ENCODE measurements at regions not wholly inside any gene's neighbourhood (a gene's known extent, or its start where the extent isn't known, plus 50 kb on each side); places are given as distances from the start of the nearest gene placed in this dataset.
A peak's percentile ranks its signal among the peaks of the same experiment; 100 is the strongest.

DNA sequence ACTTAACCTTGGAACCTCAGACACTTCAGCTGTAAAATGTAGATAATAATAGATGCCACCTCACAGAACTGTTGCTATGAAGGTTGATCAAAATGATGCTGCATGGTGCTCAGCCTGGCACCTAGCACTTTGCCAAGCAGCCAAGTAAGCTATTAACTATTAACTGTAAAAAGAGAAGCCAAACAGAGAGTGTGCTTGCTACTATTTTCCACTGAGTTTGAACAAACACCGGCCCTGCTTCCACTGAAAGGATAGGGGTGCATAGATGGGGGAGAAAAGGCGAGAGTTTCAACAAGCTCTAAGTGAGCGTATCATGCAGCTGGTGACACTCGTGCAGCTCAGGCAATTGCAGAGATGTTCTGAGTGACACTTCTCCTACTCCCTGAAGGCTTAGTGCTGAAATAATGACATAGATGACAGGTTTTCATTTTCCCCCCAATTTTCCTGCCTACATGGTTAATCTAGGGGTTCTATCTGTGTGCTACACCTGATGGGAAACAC lies 78.2 kb downstream of the GPR88 start:
- ATAC-seq (ENCODE audit: low read depth) (no peak), DNase-seq (no peak)
- no peak overlapping the region for H3K4me3 ChIP-seq (ENCODE audit: insufficient read depth, low read depth, low read length)
- H2BK120ac ChIP-seq (ENCODE audit: low read depth, low read length), result no peak overlapping the region
- H3K9me3 ChIP-seq (ENCODE audit: control insufficient read depth, insufficient read depth, low read length), result no peaks in the 10 kb centered on the region
- peak overlapping the region; percentile 9; the same call in 1 of the 2 replicates for H3K4ac ChIP-seq (ENCODE audit: low read depth, low read length)
- no peak overlapping the region for H3K9ac ChIP-seq (ENCODE audit: low read depth, low read length)
- no peaks in the 10 kb centered on the region for H3K27me3 ChIP-seq (ENCODE audit: control insufficient read depth, insufficient read depth, low read length)
- no peak overlapping the region for H2AK9ac ChIP-seq (replicated peaks; ENCODE audit: low read depth, low read length, poor library complexity)
- no peak overlapping the region for H2AFZ ChIP-seq (replicated peaks; ENCODE audit: low read length, poor library complexity)
- TF ChIP-seq CEBPB (IDR thresholded peaks at IDR 0.05; ENCODE audit: low read depth, low read length), result no peak
- TF ChIP-seq RCOR1 (IDR thresholded peaks at IDR 0.05; ENCODE audit: insufficient replicate concordance, low read length), result no peak
- TF ChIP-seq NFE2L2 (IDR thresholded peaks at IDR 0.05; ENCODE audit: low read depth, low read length), result no peak
- TF ChIP-seq POLR2A (IDR thresholded peaks at IDR 0.05; ENCODE audit: low read depth, low read length), result no peak
- no peak for TF ChIP-seq RFX5 (IDR thresholded peaks at IDR 0.05; ENCODE audit: low read depth, low read length)
- no peak for TF ChIP-seq SMC3 (IDR thresholded peaks at IDR 0.05; ENCODE audit: low read depth, low read length)
- no peak for TF ChIP-seq FOS (IDR thresholded peaks at IDR 0.05; ENCODE audit: low read depth, low read length)
- TF ChIP-seq MAFK (IDR thresholded peaks at IDR 0.05; ENCODE audit: low read depth, low read length), result no peak
- TF ChIP-seq, protein P1, sequence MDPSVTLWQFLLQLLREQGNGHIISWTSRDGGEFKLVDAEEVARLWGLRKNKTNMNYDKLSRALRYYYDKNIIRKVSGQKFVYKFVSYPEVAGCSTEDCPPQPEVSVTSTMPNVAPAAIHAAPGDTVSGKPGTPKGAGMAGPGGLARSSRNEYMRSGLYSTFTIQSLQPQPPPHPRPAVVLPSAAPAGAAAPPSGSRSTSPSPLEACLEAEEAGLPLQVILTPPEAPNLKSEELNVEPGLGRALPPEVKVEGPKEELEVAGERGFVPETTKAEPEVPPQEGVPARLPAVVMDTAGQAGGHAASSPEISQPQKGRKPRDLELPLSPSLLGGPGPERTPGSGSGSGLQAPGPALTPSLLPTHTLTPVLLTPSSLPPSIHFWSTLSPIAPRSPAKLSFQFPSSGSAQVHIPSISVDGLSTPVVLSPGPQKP (IDR thresholded peaks at IDR 0.05; ENCODE audit: borderline replicate concordance, low read depth, low read length), result no peak
- TF ChIP-seq MAZ (IDR thresholded peaks at IDR 0.05; ENCODE audit: borderline replicate concordance, low read depth, low read length), result no peak
- no peak for TF ChIP-seq USF2 (IDR thresholded peaks at IDR 0.05; ENCODE audit: low read depth, low read length)
- no peak for TF ChIP-seq RAD21 (IDR thresholded peaks at IDR 0.05; ENCODE audit: low read length)
- no peak for TF ChIP-seq CTCF (conservative IDR thresholded peaks at IDR 0.05; ENCODE audit: low read depth, low read length)
- no peak for TF ChIP-seq CHD1 (IDR thresholded peaks at IDR 0.05; ENCODE audit: low read depth, low read length)
- 0 out of 2 replicates have a peak overlapping the region, but pooled peaks have one; percentile 23 for H4K5ac ChIP-seq (ENCODE audit: low read depth, low read length)
- in situ Hi-C loops (cut with MboI; ENCODE audit: low sequenced_read_pairs), result no loop called here
- H3K23ac ChIP-seq (ENCODE audit: low read depth, low read length), result no peak overlapping the region
- CTCF ChIA-PET, result no interaction called here
- H3K9me1 ChIP-seq (ENCODE audit: insufficient read depth, low read length), result 0 out of 2 replicates have a peak, but pooled peaks cover under 1% of the 10 kb centered on the region
- no peak overlapping the region for H3K4me2 ChIP-seq (ENCODE audit: low read depth, low read length)
- no peak overlapping the region for H2BK5ac ChIP-seq (ENCODE audit: low read depth, low read length, poor library complexity, severe bottlenecking)
- dilution Hi-C loops (cut with HindIII; ENCODE audit: low sequenced_read_pairs, unreplicated experiment), result no loop called here
- H2BK15ac ChIP-seq (ENCODE audit: low read depth, low read length), result no peak overlapping the region; the same call in 2 of the 3 replicates
- no peak overlapping the region for H3K56ac ChIP-seq (ENCODE audit: extremely low read depth, insufficient read depth, low read length)
- no peak overlapping the region for H4K8ac ChIP-seq (ENCODE audit: low read depth in 2 of 2, low read length in 2 of 2)
- H3K14ac ChIP-seq (replicated peaks; ENCODE audit: low read depth, low read length), result no peak overlapping the region
- no peak overlapping the region for H3K27ac ChIP-seq (ENCODE audit: insufficient read depth, low read length)
- no peaks in the 10 kb centered on the region for H3K36me3 ChIP-seq (ENCODE audit: control insufficient read depth, insufficient read depth, low read length)
- no peak overlapping the region for H2BK20ac ChIP-seq (ENCODE audit: low read depth, low read length)
- no CpG with 5 or more reads among the region's 4 CpGs for WGBS, 2 experiments (ENCODE audit: extremely low coverage in 2 of 2, insufficient read length in 1 of 2)
- no peaks in the 10 kb centered on the region for H3K79me1 ChIP-seq (ENCODE audit: low read depth in 1 of 2, low read length in 2 of 2)
- H2AK5ac ChIP-seq (ENCODE audit: low read depth, low read length), result no peak overlapping the region
- no peaks in the 10 kb centered on the region for H4K20me1 ChIP-seq (ENCODE audit: insufficient read depth, low read length)
- peak overlapping the region; percentile 23; the same call in 1 of the 2 replicates for H4K91ac ChIP-seq (ENCODE audit: insufficient read depth, low read depth, low read length)
- peaks cover 7% of the 10 kb centered on the region for H3K4me1 ChIP-seq (ENCODE audit: control insufficient read depth, insufficient read depth, low read length)
- intact Hi-C loops (cut with micrococcal nuclease), result no loop called here
- H3K18ac ChIP-seq (ENCODE audit: low read depth, low read length), result peak overlapping the region; percentile 35; the same call in 1 of the 2 replicates
- POLR2A ChIA-PET (ENCODE audit: unreplicated experiment), result no interaction called here
- BruUV-seq (replicated peaks), result no TSS peak
